GM18505 (cell line): ENCODE measurements at regions not wholly inside any gene's neighbourhood (a gene's known extent, or its start where the extent isn't known, plus 50 kb on each side); places are given as distances from the start of the nearest gene placed in this dataset.
"Not testable (repeated sequence)": the region's sequence is repeated elsewhere in the genome, so short reads cannot be mapped to it uniquely, and the experiment has no call there.

ENCODE experiments used
- ATAC-seq: cut with Tn5 transposase; IDR thresholded peaks from one replicate; pipeline ENCODE4 v1.9.1; 2021; ENCODE audit not compliant: unreplicated experiment
- POLR2A ChIP-seq: IDR thresholded peaks from 4 replicates; pipeline ENCODE4 v1.6.1; 2011; ENCODE audit warnings: borderline replicate concordance; ENCODE audit not compliant: insufficient read depth, insufficient read length; ENCODE audit errors: extremely low read depth

DNA sequence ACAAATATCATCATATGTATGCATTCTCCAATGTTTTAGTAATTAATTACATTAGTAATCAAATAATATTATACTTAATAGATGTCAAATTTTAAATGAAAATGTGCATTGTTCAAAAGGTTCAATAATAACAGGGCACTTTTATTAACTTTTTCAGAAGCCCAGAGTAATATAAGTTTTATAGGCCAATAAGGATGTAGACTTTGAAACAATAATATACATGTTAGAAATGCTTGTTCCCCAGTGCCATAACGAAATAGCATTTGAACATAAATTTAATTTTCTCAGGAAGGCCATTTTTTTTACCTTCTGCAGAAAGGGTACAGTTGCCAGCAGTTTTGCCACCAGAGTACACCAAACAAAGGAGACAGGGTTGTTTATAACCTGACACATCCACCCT lies 1133.9 kb upstream of the LRRTM3 start:
- TF ChIP-seq POLR2A, result no peak
- no peak for ATAC-seq

DNA sequence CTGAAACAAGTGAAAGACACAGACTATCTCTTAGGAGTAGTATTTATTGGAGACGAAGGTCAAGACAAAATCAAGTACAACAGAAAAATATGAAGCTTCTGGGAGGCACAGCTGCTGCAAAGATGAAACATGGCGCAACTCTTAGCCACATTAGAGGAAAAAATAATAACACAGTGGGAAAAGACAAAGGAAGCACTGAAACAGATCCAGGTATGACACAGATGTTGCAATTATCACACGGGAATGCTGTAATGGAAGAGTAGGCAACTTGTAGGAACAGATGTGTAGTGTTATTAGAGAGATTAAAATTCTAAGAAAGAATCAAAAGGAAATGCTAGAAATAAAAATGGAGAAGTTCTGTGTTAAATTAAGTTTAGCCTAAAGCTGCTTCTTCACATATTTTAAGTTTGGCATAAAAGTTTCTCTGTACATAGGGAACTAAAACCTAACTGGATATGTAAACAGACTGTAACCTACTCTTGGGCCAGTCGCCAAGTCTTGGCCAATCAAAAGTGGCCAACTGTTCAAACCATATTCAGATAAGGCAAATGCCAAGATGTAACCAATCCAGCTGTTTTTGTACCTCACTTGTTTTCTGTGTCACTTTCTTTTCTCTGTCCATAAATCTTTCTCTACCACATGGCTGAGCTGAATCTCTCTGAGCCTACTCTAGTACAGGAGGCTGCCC lies 1132.0 kb upstream of the LRRTM3 start:
- no peak for TF ChIP-seq POLR2A
- ATAC-seq, result no peak

DNA sequence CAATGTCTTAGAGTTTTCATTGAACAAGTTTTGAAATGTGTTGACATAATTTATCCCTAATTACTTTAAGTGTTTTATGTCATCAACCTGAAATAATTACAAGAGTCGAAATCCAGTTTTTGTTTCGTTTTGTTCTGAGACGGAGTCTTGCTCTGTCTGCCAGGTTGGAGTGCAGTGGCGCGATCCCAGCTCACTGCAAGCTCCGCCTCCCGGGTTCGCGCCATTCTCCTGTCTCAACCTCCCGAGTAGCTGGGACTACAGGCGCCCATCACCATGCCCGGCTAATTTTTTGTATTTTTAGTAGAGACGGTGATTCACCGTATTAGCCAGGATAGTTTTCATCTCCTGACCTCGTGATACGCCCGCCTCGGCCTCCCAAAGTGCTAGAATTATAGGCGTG lies 1131.0 kb upstream of the LRRTM3 start:
- ATAC-seq, result not testable (repeated sequence)

DNA sequence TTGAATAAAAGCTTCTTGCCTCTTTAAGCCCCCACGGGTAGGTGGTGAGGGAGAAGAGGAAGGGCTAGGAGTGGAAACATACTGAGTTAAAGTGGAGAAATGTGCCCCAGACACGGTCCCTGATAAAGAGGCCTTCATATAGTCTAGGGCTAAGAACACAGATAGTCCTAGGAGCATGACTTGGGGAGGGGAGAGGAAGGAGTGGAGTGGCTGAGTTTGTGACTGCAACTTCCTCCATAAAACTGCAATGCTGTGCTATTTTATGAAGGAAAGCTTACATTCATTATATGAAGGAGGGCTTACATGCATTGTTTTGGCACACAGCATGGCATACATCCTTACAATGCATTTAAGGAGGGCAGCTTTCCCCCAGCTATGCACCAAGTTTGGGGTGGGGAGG lies 1129.4 kb upstream of the LRRTM3 start:
- ATAC-seq, result no peak
- TF ChIP-seq POLR2A, result no peak

DNA sequence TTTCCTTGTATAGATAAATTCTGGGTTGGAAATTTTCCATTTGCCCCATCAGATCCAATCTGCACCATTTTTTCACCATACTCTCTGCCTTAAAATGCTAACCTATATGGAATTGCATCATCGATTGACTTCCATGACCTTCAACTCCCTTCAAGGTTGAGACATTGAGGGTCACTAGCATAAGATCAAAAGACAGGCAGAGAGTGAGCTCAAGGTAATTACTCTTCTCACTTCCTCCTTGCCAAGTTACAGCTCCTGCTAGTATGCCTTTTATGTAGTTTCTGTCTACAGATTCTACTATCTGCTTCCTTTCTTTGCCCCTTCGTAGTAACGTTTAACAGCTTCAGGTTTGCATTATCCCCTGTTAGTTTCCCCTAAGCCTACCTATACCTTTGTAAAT lies 1127.7 kb upstream of the LRRTM3 start:
- peak; percentile 65 for ATAC-seq
- TF ChIP-seq POLR2A, result no peak

DNA sequence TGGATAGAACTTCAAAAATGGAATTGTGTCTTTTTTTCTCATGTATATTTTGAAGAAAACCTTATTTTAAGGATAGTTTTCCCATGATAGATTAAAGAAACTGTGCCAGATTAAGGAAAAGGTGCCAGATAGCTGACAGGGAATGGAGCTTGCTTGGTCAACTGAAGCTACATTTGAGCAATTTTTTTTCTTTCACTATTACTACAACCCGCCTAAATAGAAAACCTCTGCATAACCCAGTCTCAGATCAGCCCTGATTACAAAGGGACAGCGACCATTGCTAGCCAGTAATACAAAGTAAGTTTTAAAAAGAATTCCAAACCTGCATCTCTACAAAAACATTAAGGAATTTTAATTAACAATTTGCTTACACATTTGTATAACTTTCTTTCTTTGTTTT lies 1123.4 kb upstream of the LRRTM3 start:
- ATAC-seq, result no peak
- TF ChIP-seq POLR2A, result no peak

DNA sequence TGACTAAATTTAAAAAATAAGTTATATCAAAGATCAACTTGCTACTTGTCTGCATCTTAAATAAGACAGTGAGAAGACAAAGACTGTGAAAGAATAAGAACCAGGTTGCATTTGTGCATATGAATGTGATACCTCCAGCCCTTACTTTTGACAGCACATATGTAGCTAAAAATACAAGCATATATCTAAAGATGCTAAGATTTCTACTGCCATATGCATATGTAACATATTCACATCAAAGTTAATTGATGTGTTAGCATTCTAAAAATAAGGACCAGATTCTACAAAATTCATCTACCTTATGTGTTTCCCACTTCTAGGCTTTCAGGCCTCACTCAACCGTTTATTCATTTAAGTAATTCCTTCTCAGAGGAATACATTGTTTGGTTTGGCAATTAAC lies 1120.3 kb upstream of the LRRTM3 start:
- no peak for ATAC-seq
- TF ChIP-seq POLR2A, result no peak

DNA sequence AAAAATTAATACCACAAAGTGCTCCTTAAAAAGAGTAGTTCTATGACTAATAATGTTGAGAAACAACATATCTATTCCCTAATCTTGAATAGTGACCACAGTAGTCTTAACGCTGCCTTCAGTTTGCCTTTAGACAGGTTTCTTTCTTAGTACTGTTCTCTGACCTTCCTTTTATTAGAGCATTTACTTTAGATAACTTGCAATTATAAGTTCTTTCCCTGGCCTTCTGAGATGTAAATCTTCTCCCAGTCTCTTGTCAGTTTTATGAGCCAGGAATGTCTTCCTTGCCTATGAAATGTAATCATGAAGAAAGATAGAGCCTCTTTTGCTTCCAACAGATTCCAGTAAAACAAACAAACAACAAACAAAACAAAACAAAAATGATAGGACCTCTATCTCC lies 1119.8 kb upstream of the LRRTM3 start:
- no peak for TF ChIP-seq POLR2A
- no peak for ATAC-seq

DNA sequence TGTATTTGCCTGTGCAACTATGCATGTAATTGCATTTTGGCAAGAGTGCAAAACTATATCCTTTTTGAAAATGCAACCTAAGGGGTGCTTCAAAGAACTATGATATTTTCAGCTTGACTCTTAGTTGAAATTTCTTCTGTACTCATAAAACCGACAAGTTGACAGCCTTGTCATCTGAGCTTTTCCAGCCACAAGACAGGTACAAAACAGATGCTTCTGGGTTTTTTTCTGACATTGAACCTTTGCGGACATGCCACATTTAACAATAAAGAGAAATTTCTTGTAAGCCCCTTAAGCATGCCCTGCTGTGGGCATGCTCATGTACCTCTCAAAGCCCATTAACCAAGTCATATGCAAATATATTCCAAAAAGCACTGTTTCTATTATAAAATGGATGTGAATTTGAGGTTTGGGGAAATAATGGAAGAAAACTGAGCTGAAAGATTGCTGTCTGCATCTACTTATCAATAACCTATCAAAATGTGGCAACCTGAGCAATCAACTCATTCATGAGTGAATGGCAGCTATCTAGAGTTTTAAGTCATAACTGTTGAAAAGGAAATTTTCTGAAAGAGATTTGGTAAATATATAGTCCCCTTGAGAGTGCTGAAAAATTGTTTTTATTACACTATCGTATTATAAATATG lies 1117.0 kb upstream of the LRRTM3 start:
- ATAC-seq, result no peak
- TF ChIP-seq POLR2A, result no peak

DNA sequence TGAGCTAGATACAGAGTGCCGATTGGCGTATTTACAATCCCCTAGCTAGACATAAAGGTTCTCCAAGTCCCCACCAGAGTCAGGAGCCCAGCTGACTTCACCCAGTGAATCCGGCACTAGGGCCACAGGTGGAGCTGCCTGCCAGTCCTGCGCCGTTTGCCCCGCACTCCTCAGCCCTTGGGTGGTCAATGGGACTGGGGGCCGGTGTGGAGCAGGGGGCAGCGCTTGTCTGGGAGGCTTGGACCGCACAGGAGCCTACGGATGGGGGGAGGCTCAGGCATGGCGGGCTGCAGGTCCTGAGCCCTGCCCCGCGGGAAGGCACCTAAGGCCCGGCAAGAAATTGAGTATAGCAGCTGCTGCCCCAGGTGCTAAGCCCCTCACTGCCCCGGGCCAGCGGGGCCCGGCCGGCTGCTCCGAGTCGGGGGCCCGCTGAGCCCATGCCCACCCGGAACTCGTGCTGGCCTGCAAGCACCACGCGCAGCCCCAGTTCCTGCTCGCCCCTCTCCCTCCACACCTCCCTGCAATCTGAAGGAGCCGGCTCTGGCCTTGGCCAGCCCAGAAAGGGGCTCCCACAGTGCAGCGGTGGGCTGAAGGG lies 1113.8 kb upstream of the LRRTM3 start:
- TF ChIP-seq POLR2A, result no peak
- no peak for ATAC-seq

DNA sequence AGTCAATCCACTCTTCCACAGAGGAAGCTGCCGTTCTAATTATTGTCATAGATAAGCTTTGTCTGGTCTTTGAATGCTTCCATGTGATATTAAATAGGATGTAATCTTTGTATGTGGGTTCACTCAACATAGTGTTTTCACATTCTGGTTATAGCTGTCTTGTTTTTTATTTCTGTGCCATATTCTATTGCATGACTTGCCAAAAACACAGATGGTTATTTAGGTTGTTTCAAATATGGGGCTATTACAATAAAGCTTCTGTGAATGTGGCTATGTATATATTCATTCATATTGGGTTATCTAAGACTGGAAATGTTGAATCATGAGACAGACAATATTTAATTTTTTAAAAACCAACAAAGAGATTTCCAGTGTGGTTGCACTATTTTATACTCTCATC lies 1109.3 kb upstream of the LRRTM3 start:
- no peak for TF ChIP-seq POLR2A
- no peak for ATAC-seq

DNA sequence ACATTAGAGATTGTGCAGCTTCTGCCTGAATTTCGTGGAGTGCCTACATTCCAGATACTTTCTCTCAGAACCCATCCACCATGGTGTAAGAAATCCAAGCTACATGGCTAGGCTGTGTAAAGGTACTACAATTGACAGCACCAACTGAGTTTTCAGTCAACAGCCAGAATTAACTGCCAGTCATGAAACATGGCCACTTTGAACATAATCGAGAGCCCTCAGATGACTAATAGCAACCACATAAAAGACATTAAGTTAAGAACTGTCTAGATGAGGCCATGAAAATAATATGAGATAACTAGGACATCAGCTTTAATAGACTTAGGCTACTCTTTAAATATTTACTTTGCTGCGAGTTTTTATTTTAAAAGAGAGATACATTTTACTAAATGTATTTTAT lies 1106.8 kb upstream of the LRRTM3 start:
- TF ChIP-seq POLR2A, result no peak
- ATAC-seq, result no peak

DNA sequence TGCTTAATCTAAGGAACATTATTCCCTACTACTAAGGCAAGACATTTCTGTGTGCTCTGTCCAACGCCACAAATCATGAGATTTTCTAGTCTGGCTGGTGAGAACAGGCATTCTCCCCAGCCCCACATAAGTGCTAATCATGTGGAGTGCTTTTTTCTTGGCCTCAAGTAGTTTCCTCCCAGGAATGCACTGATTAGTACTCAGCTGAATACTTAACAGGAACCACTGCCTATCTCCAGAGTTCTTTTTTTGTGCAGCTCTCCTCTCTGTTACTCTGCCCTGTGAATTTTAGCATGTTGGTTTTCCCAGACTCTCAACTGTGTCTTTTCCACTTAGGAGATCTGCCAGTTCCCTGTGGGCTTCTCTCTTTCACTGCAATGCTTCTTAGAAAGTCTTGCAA lies 1098.5 kb upstream of the LRRTM3 start:
- ATAC-seq, result no peak
- no peak for TF ChIP-seq POLR2A

DNA sequence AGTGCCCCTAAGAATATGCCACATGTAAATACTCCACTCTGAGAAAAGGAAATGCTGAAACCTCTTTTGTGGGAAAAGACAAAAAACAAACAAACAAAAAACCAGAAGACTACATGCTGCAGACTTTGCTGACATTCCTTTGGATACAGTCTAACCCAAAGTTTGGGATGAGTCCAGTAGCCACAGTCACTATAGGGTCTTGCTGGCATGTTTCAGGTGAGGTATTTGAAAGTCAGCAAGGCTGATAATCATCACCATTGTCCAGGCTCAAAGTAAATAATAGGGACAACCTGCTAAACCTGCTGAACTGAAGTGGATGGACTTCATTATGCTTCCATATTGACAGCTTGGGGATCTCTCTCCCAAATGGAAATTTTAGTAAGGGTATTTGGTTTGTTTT lies 1087.0 kb upstream of the LRRTM3 start:
- ATAC-seq, result no peak
- TF ChIP-seq POLR2A, result no peak

DNA sequence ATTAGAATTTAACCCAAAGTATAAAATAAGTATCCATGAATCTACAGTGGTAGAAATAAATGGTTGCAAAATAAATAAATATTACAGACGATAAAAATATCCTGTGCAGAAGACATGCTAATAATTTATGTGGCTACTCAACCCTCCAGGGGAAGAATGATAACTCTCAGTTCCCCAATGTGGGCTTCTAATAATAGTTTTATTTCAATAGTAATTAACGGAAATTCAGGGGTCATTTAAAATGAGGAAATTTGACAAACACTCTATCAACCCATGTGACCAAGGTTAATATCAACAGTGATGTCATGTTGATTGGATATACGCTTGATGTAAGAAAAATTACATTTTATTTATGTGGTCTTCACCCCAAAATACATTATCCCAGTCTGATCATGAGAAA lies 1082.6 kb upstream of the LRRTM3 start:
- TF ChIP-seq POLR2A, result no peak
- ATAC-seq, result no peak

DNA sequence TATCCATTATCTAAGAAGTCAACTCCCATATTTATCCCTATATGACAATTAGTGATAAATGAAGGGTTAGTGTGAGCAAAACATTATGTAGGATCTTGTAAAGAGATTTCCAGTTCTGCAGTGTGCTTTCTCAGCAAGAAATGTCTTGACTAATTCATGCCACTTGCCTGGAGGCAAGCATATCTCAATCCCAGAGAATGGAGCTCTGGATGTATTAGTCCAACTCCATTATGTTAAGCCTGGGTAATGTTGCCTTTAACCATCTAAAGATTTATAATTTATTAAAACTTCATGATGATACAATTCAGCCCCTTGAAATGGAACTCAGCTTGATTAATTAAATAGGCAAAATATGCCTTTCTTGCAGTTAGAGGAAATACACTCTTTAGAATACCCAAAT lies 1079.9 kb upstream of the LRRTM3 start:
- ATAC-seq, result no peak
- TF ChIP-seq POLR2A, result no peak
